ENCODE measurements at regions not wholly inside any gene's neighbourhood (a gene's known extent, or its start where the extent isn't known, plus 50 kb on each side); places are given as distances from the start of the nearest gene placed in this dataset.

DNA sequence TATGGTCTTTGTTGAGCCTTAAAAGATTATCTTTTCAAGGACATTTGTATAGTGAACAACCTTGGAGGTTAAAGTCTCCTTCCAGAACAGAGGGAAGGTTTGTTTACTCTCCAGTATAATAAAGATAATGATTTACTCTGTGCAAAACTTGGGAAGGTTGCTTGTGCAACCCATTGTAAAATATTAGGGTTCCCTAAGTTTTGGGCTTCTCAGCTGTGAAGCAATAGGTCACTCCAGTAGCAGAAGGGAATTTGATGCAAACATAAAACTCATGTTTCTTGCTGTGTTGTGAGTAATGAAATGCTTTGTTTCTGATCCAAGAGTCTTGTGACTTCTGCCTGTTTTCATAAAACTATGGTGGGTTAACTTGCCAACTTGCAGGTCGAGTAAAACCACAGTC lies 177.5 kb downstream of the SUCNR1 start:
- no peaks in the 10 kb centered on the region for H4K20me1 ChIP-seq (ENCODE audit: control insufficient read depth, insufficient read depth, low read depth, low read length)
- H3K9me2 ChIP-seq (replicated peaks; ENCODE audit: control insufficient read depth, low read length): no peaks in the 10 kb centered on the region
- H3K4me2 ChIP-seq (ENCODE audit: low read length): no peak overlapping the region
- H3K4me1 ChIP-seq (ENCODE audit: control insufficient read depth, low read length): no peaks in the 10 kb centered on the region
- H3K36me3 ChIP-seq (ENCODE audit: control insufficient read depth, low read length): no peaks in the 10 kb centered on the region
- no peak overlapping the region for H3K4me3 ChIP-seq (ENCODE audit: low read length)
- no peak overlapping the region for H3K27ac ChIP-seq (ENCODE audit: low read depth, low read length)
- no peaks in the 10 kb centered on the region for H3F3A ChIP-seq (ENCODE audit: control insufficient read depth, insufficient read depth)
- no peaks in the 10 kb centered on the region for H3K79me2 ChIP-seq (ENCODE audit: control insufficient read depth, low read length)
- H3K9me3 ChIP-seq (ENCODE audit: control insufficient read depth, insufficient read depth, low read length): no peaks in the 10 kb centered on the region
- TF ChIP-seq, protein P1, sequence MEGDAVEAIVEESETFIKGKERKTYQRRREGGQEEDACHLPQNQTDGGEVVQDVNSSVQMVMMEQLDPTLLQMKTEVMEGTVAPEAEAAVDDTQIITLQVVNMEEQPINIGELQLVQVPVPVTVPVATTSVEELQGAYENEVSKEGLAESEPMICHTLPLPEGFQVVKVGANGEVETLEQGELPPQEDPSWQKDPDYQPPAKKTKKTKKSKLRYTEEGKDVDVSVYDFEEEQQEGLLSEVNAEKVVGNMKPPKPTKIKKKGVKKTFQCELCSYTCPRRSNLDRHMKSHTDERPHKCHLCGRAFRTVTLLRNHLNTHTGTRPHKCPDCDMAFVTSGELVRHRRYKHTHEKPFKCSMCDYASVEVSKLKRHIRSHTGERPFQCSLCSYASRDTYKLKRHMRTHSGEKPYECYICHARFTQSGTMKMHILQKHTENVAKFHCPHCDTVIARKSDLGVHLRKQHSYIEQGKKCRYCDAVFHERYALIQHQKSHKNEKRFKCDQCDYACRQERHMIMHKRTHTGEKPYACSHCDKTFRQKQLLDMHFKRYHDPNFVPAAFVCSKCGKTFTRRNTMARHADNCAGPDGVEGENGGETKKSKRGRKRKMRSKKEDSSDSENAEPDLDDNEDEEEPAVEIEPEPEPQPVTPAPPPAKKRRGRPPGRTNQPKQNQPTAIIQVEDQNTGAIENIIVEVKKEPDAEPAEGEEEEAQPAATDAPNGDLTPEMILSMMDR (IDR thresholded peaks at IDR 0.05; ENCODE audit: low read depth, low read length, poor library complexity, severe bottlenecking): no peak
- TF ChIP-seq EZH2phosphoT487 (IDR thresholded peaks at IDR 0.05; ENCODE audit: borderline replicate concordance, low read length): no peak
- H3K27me3 ChIP-seq (ENCODE audit: control insufficient read depth, low read length): no peaks in the 10 kb centered on the region

DNA sequence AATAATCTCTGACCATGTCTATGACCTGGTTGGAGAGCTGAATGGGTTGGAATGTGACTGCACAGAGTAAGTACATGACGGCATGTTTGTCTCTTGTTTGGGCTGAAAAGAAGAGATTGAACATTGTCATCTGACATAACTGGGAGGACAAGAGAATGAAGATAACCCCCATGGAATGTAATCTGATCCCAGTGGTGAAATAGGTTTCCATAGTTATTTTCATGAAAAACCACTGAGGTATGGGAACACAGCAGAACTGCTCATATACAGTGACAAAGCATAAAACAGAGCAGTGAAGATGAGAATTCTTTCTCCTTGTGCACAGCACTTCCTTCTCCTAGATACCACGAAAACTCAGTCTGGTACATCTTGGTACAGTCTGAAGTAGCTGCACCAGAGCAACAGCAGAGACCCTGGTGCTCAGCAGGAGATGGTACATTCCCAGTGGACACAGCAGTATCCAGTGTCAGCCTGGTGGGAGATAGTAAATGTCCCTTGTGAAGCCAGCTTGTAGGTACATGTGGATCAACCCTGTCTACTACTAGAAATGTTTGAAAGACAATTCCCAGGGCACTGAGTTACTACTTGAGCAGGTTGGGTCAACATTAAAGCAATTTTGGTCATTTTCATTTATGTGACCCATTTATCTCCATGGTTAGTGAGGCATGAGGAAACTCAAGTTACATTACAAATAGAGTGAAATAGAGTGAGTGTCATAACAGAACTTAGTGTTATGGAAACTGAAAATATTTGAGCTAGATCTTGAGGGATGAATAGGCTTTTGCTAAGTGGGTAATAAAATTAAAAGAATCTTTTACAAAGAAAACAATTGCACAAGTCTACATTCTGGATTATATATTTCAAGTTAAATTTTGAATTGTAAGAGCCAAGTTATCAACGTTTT lies 178.3 kb downstream of the SUCNR1 start:
- H3K9me3 ChIP-seq (ENCODE audit: control insufficient read depth, insufficient read depth, low read length): no peaks in the 10 kb centered on the region
- TF ChIP-seq, protein P1 (IDR thresholded peaks at IDR 0.05; ENCODE audit: low read depth, low read length, poor library complexity, severe bottlenecking): no peak
- no peak for TF ChIP-seq EZH2phosphoT487 (IDR thresholded peaks at IDR 0.05; ENCODE audit: borderline replicate concordance, low read length)
- H3K4me1 ChIP-seq (ENCODE audit: control insufficient read depth, low read length): no peaks in the 10 kb centered on the region
- no peaks in the 10 kb centered on the region for H3K36me3 ChIP-seq (ENCODE audit: control insufficient read depth, low read length)
- no peaks in the 10 kb centered on the region for H4K20me1 ChIP-seq (ENCODE audit: control insufficient read depth, insufficient read depth, low read depth, low read length)
- no peak overlapping the region for H3K27ac ChIP-seq (ENCODE audit: low read depth, low read length)
- H3K27me3 ChIP-seq (ENCODE audit: control insufficient read depth, low read length): no peaks in the 10 kb centered on the region
- H3K4me3 ChIP-seq (ENCODE audit: low read length): no peak overlapping the region
- H3K9me2 ChIP-seq (replicated peaks; ENCODE audit: control insufficient read depth, low read length): no peaks in the 10 kb centered on the region
- H3K79me2 ChIP-seq (ENCODE audit: control insufficient read depth, low read length): no peaks in the 10 kb centered on the region
- no peaks in the 10 kb centered on the region for H3F3A ChIP-seq (ENCODE audit: control insufficient read depth, insufficient read depth)
- no peak overlapping the region for H3K4me2 ChIP-seq (ENCODE audit: low read length)

DNA sequence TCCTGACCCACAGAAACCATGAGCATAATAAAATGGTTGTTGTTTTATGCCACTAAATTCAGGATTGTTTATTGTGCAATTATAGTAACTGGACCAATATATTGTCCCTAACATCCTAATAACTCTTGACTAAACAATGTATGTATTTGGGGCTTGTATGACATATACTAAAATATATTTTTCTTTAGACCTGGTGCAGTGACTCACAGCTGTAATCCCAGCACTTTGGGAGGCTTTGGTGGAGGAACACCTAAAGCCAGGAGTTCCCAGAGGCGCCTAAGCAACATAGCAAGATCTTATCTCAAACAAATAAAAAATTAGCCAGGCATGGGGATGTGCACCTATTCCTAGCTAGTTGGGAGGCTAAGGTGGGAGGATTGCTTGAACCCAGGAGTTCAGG lies 180.4 kb downstream of the SUCNR1 start:
- Histone ChIP-seq H3K4me1 (ENCODE audit: control insufficient read depth, low read length) (no peaks in the 10 kb centered on the region), H3F3A (ENCODE audit: control insufficient read depth, insufficient read depth) (no peaks in the 10 kb centered on the region), H3K27ac (ENCODE audit: low read depth, low read length) (no peak overlapping the region), H3K9me2 (replicated peaks; ENCODE audit: control insufficient read depth, low read length) (no peaks in the 10 kb centered on the region), H3K9me3 (ENCODE audit: control insufficient read depth, insufficient read depth, low read length) (no peaks in the 10 kb centered on the region), H3K4me2 (ENCODE audit: low read length) (no peak overlapping the region), H3K4me3 (ENCODE audit: low read length) (no peak overlapping the region), H4K20me1 (ENCODE audit: control insufficient read depth, insufficient read depth, low read depth, low read length) (no peaks in the 10 kb centered on the region), H3K36me3 (ENCODE audit: control insufficient read depth, low read length) (no peaks in the 10 kb centered on the region), H3K27me3 (ENCODE audit: control insufficient read depth, low read length) (no peaks in the 10 kb centered on the region), H3K79me2 (ENCODE audit: control insufficient read depth, low read length) (no peaks in the 10 kb centered on the region)
- TF ChIP-seq, protein P1 (IDR thresholded peaks at IDR 0.05; ENCODE audit: low read depth, low read length, poor library complexity, severe bottlenecking): no peak
- TF ChIP-seq EZH2phosphoT487 (IDR thresholded peaks at IDR 0.05; ENCODE audit: borderline replicate concordance, low read length): no peak
